ENCODE measurements at regions not wholly inside any gene's neighbourhood (a gene's known extent, or its start where the extent isn't known, plus 50 kb on each side); places are given as distances from the start of the nearest gene placed in this dataset.

GRCh38 chr2:105611333-105611637, 133.4 kb upstream of the NCK2 start:
- Histone ChIP-seq H4K20me1 (ENCODE audit: control insufficient read depth, insufficient read depth, low read depth, low read length) (no peaks in the 10 kb centered on the region), H3K79me2 (ENCODE audit: control insufficient read depth, low read length) (no peaks in the 10 kb centered on the region), H3K9me3 (ENCODE audit: control insufficient read depth, insufficient read depth, low read length) (no peaks in the 10 kb centered on the region), H3K4me3 (ENCODE audit: low read length) (no peak overlapping the region), H3K36me3 (ENCODE audit: control insufficient read depth, low read length) (no peaks in the 10 kb centered on the region), H3K4me1 (ENCODE audit: control insufficient read depth, low read length) (no peaks in the 10 kb centered on the region), H3K27me3 (ENCODE audit: control insufficient read depth, low read length) (peaks cover 4% of the 10 kb centered on the region), H3K9me2 (replicated peaks; ENCODE audit: control insufficient read depth, low read length) (no peaks in the 10 kb centered on the region), H3K27ac (ENCODE audit: low read depth, low read length) (no peak overlapping the region), H3K4me2 (ENCODE audit: low read length) (no peak overlapping the region), H3F3A (ENCODE audit: control insufficient read depth, insufficient read depth) (no peaks in the 10 kb centered on the region)
- no peak for TF ChIP-seq EZH2phosphoT487 (IDR thresholded peaks at IDR 0.05; ENCODE audit: borderline replicate concordance, low read length)
- no peak for TF ChIP-seq CTCF (IDR thresholded peaks at IDR 0.05; ENCODE audit: low read depth, low read length, poor library complexity, severe bottlenecking)

GRCh38 chr2:105610576-105611332, 134.0 kb upstream of the NCK2 start:
- TF ChIP-seq CTCF (IDR thresholded peaks at IDR 0.05; ENCODE audit: low read depth, low read length, poor library complexity, severe bottlenecking): no peak
- no peak for TF ChIP-seq EZH2phosphoT487 (IDR thresholded peaks at IDR 0.05; ENCODE audit: borderline replicate concordance, low read length)
- Histone ChIP-seq H3K36me3 (ENCODE audit: control insufficient read depth, low read length) (no peaks in the 10 kb centered on the region), H3K27me3 (ENCODE audit: control insufficient read depth, low read length) (no peaks in the 10 kb centered on the region)

GRCh38 chr2:105609746-105610402, 134.8 kb upstream of the NCK2 start:
- no peak overlapping the region for H3K4me3 ChIP-seq (ENCODE audit: low read length)
- no peaks in the 10 kb centered on the region for H3K9me3 ChIP-seq (ENCODE audit: control insufficient read depth, insufficient read depth, low read length)
- H3K4me1 ChIP-seq (ENCODE audit: control insufficient read depth, low read length): no peaks in the 10 kb centered on the region
- no peak for TF ChIP-seq EZH2phosphoT487 (IDR thresholded peaks at IDR 0.05; ENCODE audit: borderline replicate concordance, low read length)
- no peak for TF ChIP-seq CTCF (IDR thresholded peaks at IDR 0.05; ENCODE audit: low read depth, low read length, poor library complexity, severe bottlenecking)
- H3K27ac ChIP-seq (ENCODE audit: low read depth, low read length): no peak overlapping the region
- no peaks in the 10 kb centered on the region for H3K36me3 ChIP-seq (ENCODE audit: control insufficient read depth, low read length)
- no peaks in the 10 kb centered on the region for H3K79me2 ChIP-seq (ENCODE audit: control insufficient read depth, low read length)
- no peaks in the 10 kb centered on the region for H3K9me2 ChIP-seq (replicated peaks; ENCODE audit: control insufficient read depth, low read length)
- no peaks in the 10 kb centered on the region for H3K27me3 ChIP-seq (ENCODE audit: control insufficient read depth, low read length)
- no peaks in the 10 kb centered on the region for H4K20me1 ChIP-seq (ENCODE audit: control insufficient read depth, insufficient read depth, low read depth, low read length)
- H3K4me2 ChIP-seq (ENCODE audit: low read length): no peak overlapping the region
- no peaks in the 10 kb centered on the region for H3F3A ChIP-seq (ENCODE audit: control insufficient read depth, insufficient read depth)

More at GRCh38 chr2:105610576-105611332, 134.0 kb upstream of the NCK2 start:
- no peaks in the 10 kb centered on the region for H3K79me2 ChIP-seq (ENCODE audit: control insufficient read depth, low read length)
- no peaks in the 10 kb centered on the region for H4K20me1 ChIP-seq (ENCODE audit: control insufficient read depth, insufficient read depth, low read depth, low read length)
- H3K4me3 ChIP-seq (ENCODE audit: low read length): no peak overlapping the region
- H3K9me2 ChIP-seq (replicated peaks; ENCODE audit: control insufficient read depth, low read length): no peaks in the 10 kb centered on the region
- H3K4me2 ChIP-seq (ENCODE audit: low read length): no peak overlapping the region
- H3F3A ChIP-seq (ENCODE audit: control insufficient read depth, insufficient read depth): no peaks in the 10 kb centered on the region
- no peaks in the 10 kb centered on the region for H3K9me3 ChIP-seq (ENCODE audit: control insufficient read depth, insufficient read depth, low read length)
- H3K27ac ChIP-seq (ENCODE audit: low read depth, low read length): no peak overlapping the region
- H3K4me1 ChIP-seq (ENCODE audit: control insufficient read depth, low read length): no peaks in the 10 kb centered on the region

Data from DOHH2 (cell line).